ENCODE measurements at regions not wholly inside any gene's neighbourhood (a gene's known extent, or its start where the extent isn't known, plus 50 kb on each side); places are given as distances from the start of the nearest gene placed in this dataset.

DNA sequence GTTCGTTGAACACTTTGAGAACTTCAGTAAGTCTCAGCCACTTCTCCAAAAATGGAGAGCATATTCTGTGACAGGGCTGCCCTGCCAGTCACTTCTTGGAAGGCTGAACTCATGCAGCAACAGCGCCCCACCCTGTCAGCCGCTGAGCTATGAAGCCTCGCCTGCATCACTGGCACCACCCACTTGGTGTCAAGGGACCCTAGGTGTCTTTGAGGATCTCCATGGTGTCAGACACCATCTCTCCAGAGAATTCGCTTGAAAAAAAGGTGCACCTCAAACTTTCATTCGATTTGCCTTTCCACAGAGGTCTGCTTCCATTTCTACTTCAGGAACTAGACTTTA lies 351.5 kb downstream of the SPATA31A6 start:
- TF ChIP-seq, protein P1, sequence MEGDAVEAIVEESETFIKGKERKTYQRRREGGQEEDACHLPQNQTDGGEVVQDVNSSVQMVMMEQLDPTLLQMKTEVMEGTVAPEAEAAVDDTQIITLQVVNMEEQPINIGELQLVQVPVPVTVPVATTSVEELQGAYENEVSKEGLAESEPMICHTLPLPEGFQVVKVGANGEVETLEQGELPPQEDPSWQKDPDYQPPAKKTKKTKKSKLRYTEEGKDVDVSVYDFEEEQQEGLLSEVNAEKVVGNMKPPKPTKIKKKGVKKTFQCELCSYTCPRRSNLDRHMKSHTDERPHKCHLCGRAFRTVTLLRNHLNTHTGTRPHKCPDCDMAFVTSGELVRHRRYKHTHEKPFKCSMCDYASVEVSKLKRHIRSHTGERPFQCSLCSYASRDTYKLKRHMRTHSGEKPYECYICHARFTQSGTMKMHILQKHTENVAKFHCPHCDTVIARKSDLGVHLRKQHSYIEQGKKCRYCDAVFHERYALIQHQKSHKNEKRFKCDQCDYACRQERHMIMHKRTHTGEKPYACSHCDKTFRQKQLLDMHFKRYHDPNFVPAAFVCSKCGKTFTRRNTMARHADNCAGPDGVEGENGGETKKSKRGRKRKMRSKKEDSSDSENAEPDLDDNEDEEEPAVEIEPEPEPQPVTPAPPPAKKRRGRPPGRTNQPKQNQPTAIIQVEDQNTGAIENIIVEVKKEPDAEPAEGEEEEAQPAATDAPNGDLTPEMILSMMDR (IDR thresholded peaks at IDR 0.05), result peak; percentile 35; the same call in 1 of the 2 replicates
